Ovary (tissue), 3 donors: ENCODE measurements at regions not wholly inside any gene's neighbourhood (a gene's known extent, or its start where the extent isn't known, plus 50 kb on each side); places are given as distances from the start of the nearest gene placed in this dataset.

Source experiments
- CTCF ChIP-seq, 3 donors: fragments of 450-650 bp in 2 of 3; fragments of 200-600 bp in 1 of 3; IDR thresholded peaks; one replicate each; pipeline versions ENCODE4 v1.5.1 to v1.8.0; 2016 to 2022; ENCODE audit warnings: antibody characterized with exemption in 3 of 3, mild to moderate bottlenecking in 1 of 3
- EP300 ChIP-seq: sonication (generic); formaldehyde crosslinking; IDR thresholded peaks from one replicate; pipeline ENCODE4 v1.6.1; 2017; ENCODE audit warnings: antibody characterized with exemption
- POLR2A ChIP-seq: fragments of 450-650 bp; IDR thresholded peaks from one replicate; pipeline ENCODE4 v1.6.1; 2017; ENCODE audit warnings: antibody characterized with exemption, mild to moderate bottlenecking, moderate library complexity
- donor health status: DM: no; HTN: no; CAD: no.

GRCh38 chr2:119062179-119062578, 96.4 kb downstream of the C1QL2 start:
- TF ChIP-seq POLR2A, result no peak
- no peak for TF ChIP-seq CTCF (IDR thresholded peaks at IDR 0.05)
- TF ChIP-seq EP300, result no peak
